Left ventricle myocardium inferior (tissue), 1 donor: ENCODE measurements at regions not wholly inside any gene's neighbourhood (a gene's known extent, or its start where the extent isn't known, plus 50 kb on each side); places are given as distances from the start of the nearest gene placed in this dataset.

ENCODE experiments used
- DNase-seq: peaks from one replicate; pipeline ENCODE4 v3.0.0-alpha.2; 2020
- H3K27ac ChIP-seq: fragments of 200-600 bp; replicated peaks from 2 replicates; pipeline ENCODE4 v1.8.0; 2021
- H3K27me3 ChIP-seq: fragments of 200-600 bp; 2 replicates; pipeline ENCODE4 v1.8.0; 2021; ENCODE audit warnings: low read depth
- H3K36me3 ChIP-seq: fragments of 200-600 bp; 2 replicates; pipeline ENCODE4 v1.8.0; 2021
- H3K4me1 ChIP-seq: fragments of 200-600 bp; 2 replicates; pipeline ENCODE4 v1.8.0; 2021
- H3K4me3 ChIP-seq: fragments of 200-600 bp; 2 replicates; pipeline ENCODE4 v1.8.0; 2021; ENCODE audit warnings: mild to moderate bottlenecking, moderate library complexity
- H3K9me3 ChIP-seq: fragments of 200-600 bp; replicated peaks from 2 replicates; pipeline ENCODE4 v1.8.0; 2021
- CTCF ChIP-seq: fragments of 200-600 bp; IDR thresholded peaks from 2 replicates; pipeline ENCODE4 v1.8.0; 2021; ENCODE audit warnings: antibody characterized with exemption, mild to moderate bottlenecking, borderline replicate concordance
- intact Hi-C: fragments of 100-400 bp; cut with micrococcal nuclease; formaldehyde crosslinking; loops from one replicate; pipeline ENCODE4 v1.11.0; 2022
- donor health status: DM: no; HTN: yes; CAD: no; lungs with severe emphysema.

GRCh38 chr7:96903906-96904305 is 101.4 kb upstream of the DLX6 start:
- H3K9me3 ChIP-seq = no peaks in the 10 kb centered on the region
- TF ChIP-seq CTCF = no peak
- H3K36me3 ChIP-seq = no peaks in the 10 kb centered on the region
- intact Hi-C loops = no loop called here
- H3K27ac ChIP-seq = no peak overlapping the region
- no peak overlapping the region for H3K4me3 ChIP-seq
- H3K4me1 ChIP-seq = no peaks in the 10 kb centered on the region
- no peak for DNase-seq
- peaks cover 3% of the 10 kb centered on the region for H3K27me3 ChIP-seq

- intact Hi-C loops = no loop called here
Observed at GRCh38 chr7:96910486-96910885, 94.9 kb upstream of the DLX6 start.

GRCh38 chr7:96915029-96915428 is 90.3 kb upstream of the DLX6 start:
- Histone ChIP-seq H3K36me3 (no peaks in the 10 kb centered on the region), H3K4me1 (no peaks in the 10 kb centered on the region), H3K9me3 (no peaks in the 10 kb centered on the region), H3K27ac (no peak overlapping the region), H3K4me3 (no peak overlapping the region), H3K27me3 (peaks cover 10% of the 10 kb centered on the region)
- TF ChIP-seq CTCF = no peak
- DNase-seq = no peak
- intact Hi-C loops = no loop called here

More at GRCh38 chr7:96910486-96910885, 94.9 kb upstream of the DLX6 start:
- Histone ChIP-seq H3K27me3 (peaks cover 9% of the 10 kb centered on the region), H3K36me3 (no peaks in the 10 kb centered on the region), H3K4me3 (no peak overlapping the region), H3K4me1 (no peaks in the 10 kb centered on the region), H3K27ac (no peak overlapping the region), H3K9me3 (no peaks in the 10 kb centered on the region)
- DNase-seq = no peak
- TF ChIP-seq CTCF = no peak

GRCh38 chr7:96920064-96920463 is 85.3 kb upstream of the DLX6 start:
- TF ChIP-seq CTCF = no peak
- Histone ChIP-seq H3K4me1 (no peaks in the 10 kb centered on the region), H3K27ac (no peak overlapping the region), H3K9me3 (no peaks in the 10 kb centered on the region), H3K27me3 (peaks cover 15% of the 10 kb centered on the region), H3K4me3 (no peak overlapping the region), H3K36me3 (no peaks in the 10 kb centered on the region)
- intact Hi-C loops = no loop called here
- DNase-seq = no peak

GRCh38 chr7:96920713-96921112 is 84.6 kb upstream of the DLX6 start:
- intact Hi-C loops = no loop called here
- H3K4me1 ChIP-seq = no peaks in the 10 kb centered on the region
- no peak for DNase-seq
- no peak overlapping the region for H3K4me3 ChIP-seq
- no peaks in the 10 kb centered on the region for H3K9me3 ChIP-seq
- no peak for TF ChIP-seq CTCF
- no peaks in the 10 kb centered on the region for H3K36me3 ChIP-seq
- peaks cover 8% of the 10 kb centered on the region for H3K27me3 ChIP-seq
- no peak overlapping the region for H3K27ac ChIP-seq

- intact Hi-C loops = no loop called here
- no peak overlapping the region for H3K4me3 ChIP-seq
- no peaks in the 10 kb centered on the region for H3K9me3 ChIP-seq
- DNase-seq = no peak
- no peak for TF ChIP-seq CTCF
- no peaks in the 10 kb centered on the region for H3K36me3 ChIP-seq
- H3K27me3 ChIP-seq = peaks cover 6% of the 10 kb centered on the region
- H3K27ac ChIP-seq = no peak overlapping the region
- H3K4me1 ChIP-seq = no peaks in the 10 kb centered on the region
Observed at GRCh38 chr7:96921231-96921630, 84.1 kb upstream of the DLX6 start.
